ENCODE measurements at regions not wholly inside any gene's neighbourhood (a gene's known extent, or its start where the extent isn't known, plus 50 kb on each side); places are given as distances from the start of the nearest gene placed in this dataset.

- DNase-seq (ENCODE audit: low read depth in 1 of 2, low spot score in 1 of 2) = no peak
Measured at GRCh38 chr2:198444800-198445287, 640.5 kb downstream of the PLCL1 start.

- DNase-seq (ENCODE audit: low read depth in 1 of 2, low spot score in 1 of 2) = no peak
Measured at GRCh38 chr2:198441901-198442300, 637.5 kb downstream of the PLCL1 start.

- no peak for DNase-seq (ENCODE audit: low read depth in 1 of 2, low spot score in 1 of 2)
Measured at GRCh38 chr2:198441246-198441645, 636.9 kb downstream of the PLCL1 start.

- DNase-seq (ENCODE audit: low read depth in 1 of 2, low spot score in 1 of 2) = no peak
Measured at GRCh38 chr2:198440833-198441232, 636.4 kb downstream of the PLCL1 start.

- no peak for DNase-seq (ENCODE audit: low read depth in 1 of 2, low spot score in 1 of 2)
Measured at GRCh38 chr2:198438331-198438730, 633.9 kb downstream of the PLCL1 start.

- DNase-seq (ENCODE audit: low read depth in 1 of 2, low spot score in 1 of 2) = no peak
Measured at GRCh38 chr2:198424112-198424511, 619.7 kb downstream of the PLCL1 start.

GRCh38 chr2:198417836-198418235 lies 613.4 kb downstream of the PLCL1 start:
- no peak for DNase-seq (ENCODE audit: low read depth in 1 of 2, low spot score in 1 of 2)

- DNase-seq (ENCODE audit: low read depth in 1 of 2, low spot score in 1 of 2) = no peak
Measured at GRCh38 chr2:198414976-198415375, 610.6 kb downstream of the PLCL1 start.

- no peak for DNase-seq (ENCODE audit: low read depth in 1 of 2, low spot score in 1 of 2)
Measured at GRCh38 chr2:198411936-198412335, 607.5 kb downstream of the PLCL1 start.

- DNase-seq (ENCODE audit: low read depth in 1 of 2, low spot score in 1 of 2) = no peak
Measured at GRCh38 chr2:198408171-198408570, 603.8 kb downstream of the PLCL1 start.

GRCh38 chr2:198405311-198405710 lies 600.9 kb downstream of the PLCL1 start:
- no peak for DNase-seq (ENCODE audit: low read depth in 1 of 2, low spot score in 1 of 2)

- DNase-seq (ENCODE audit: low read depth in 1 of 2, low spot score in 1 of 2) = no peak
Measured at GRCh38 chr2:198401644-198402043, 597.3 kb downstream of the PLCL1 start.

GRCh38 chr2:198400999-198401398 lies 596.6 kb downstream of the PLCL1 start:
- DNase-seq (ENCODE audit: low read depth in 1 of 2, low spot score in 1 of 2) = no peak

- no peak for DNase-seq (ENCODE audit: low read depth in 1 of 2, low spot score in 1 of 2)
Measured at GRCh38 chr2:198394208-198394607, 589.8 kb downstream of the PLCL1 start.

GRCh38 chr2:198390670-198391069 lies 586.3 kb downstream of the PLCL1 start:
- no peak for DNase-seq (ENCODE audit: low read depth in 1 of 2, low spot score in 1 of 2)

- DNase-seq (ENCODE audit: low read depth in 1 of 2, low spot score in 1 of 2) = no peak
Measured at GRCh38 chr2:198387677-198388076, 583.3 kb downstream of the PLCL1 start.

GRCh38 chr2:198385856-198386255 lies 581.5 kb downstream of the PLCL1 start:
- DNase-seq (ENCODE audit: low read depth in 1 of 2, low spot score in 1 of 2) = no peak

- no peak for DNase-seq (ENCODE audit: low read depth in 1 of 2, low spot score in 1 of 2)
Measured at GRCh38 chr2:198385326-198385725, 580.9 kb downstream of the PLCL1 start.

- DNase-seq (ENCODE audit: low read depth in 1 of 2, low spot score in 1 of 2) = no peak
Measured at GRCh38 chr2:198383392-198383791, 579.0 kb downstream of the PLCL1 start.

- no peak for DNase-seq (ENCODE audit: low read depth in 1 of 2, low spot score in 1 of 2)
Measured at GRCh38 chr2:198382811-198383210, 578.4 kb downstream of the PLCL1 start.

- DNase-seq (ENCODE audit: low read depth in 1 of 2, low spot score in 1 of 2) = no peak
Measured at GRCh38 chr2:198376677-198377076, 572.3 kb downstream of the PLCL1 start.

- no peak for DNase-seq (ENCODE audit: low read depth in 1 of 2, low spot score in 1 of 2)
Measured at GRCh38 chr2:198375083-198375410, 570.7 kb downstream of the PLCL1 start.

GRCh38 chr2:198374375-198375082 lies 570.1 kb downstream of the PLCL1 start:
- no peak for DNase-seq (ENCODE audit: low read depth in 1 of 2, low spot score in 1 of 2)
